ENCODE measurements at regions not wholly inside any gene's neighbourhood (a gene's known extent, or its start where the extent isn't known, plus 50 kb on each side); places are given as distances from the start of the nearest gene placed in this dataset.

DNA sequence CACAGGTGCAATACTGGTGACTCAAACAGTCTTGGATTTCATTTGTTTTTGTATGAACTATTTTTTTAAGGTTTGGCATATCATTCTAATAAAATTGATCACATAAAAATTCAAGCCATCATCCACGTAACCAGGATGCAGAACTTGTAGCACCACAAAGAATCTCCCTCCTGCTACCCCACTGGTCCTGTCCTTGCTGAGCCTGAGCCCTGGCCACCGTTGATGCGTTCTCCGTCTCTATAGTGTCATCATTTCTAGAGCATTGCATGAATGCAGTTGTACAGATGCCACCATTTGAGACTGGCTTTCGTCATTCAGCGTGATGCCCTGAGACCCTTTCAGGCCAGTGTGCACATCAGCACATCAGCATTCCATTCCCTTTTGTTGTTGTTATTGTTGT, 273.5 kb downstream of the TCERG1L start:
- no peak for TF ChIP-seq FOXK2 (IDR thresholded peaks at IDR 0.05)
- no peak for TF ChIP-seq ZNF384 (IDR thresholded peaks at IDR 0.05)
- no peak for TF ChIP-seq TARDBP (IDR thresholded peaks at IDR 0.05)
- no peak for TF ChIP-seq SUZ12 (IDR thresholded peaks at IDR 0.05)
- TF ChIP-seq NFRKB (IDR thresholded peaks at IDR 0.05): no peak
- no peak for TF ChIP-seq BHLHE40 (IDR thresholded peaks at IDR 0.05; ENCODE audit: borderline replicate concordance)
- no peak for TF ChIP-seq HDGF (IDR thresholded peaks at IDR 0.05; ENCODE audit: borderline replicate concordance)
- TF ChIP-seq SP1 (IDR thresholded peaks at IDR 0.05): no peak
- no peak for TF ChIP-seq FOXA1 (IDR thresholded peaks at IDR 0.05)
- TF ChIP-seq ARNT (IDR thresholded peaks at IDR 0.05): no peak

All from HEK293T (cell line).